ENCODE measurements at regions not wholly inside any gene's neighbourhood (a gene's known extent, or its start where the extent isn't known, plus 50 kb on each side); places are given as distances from the start of the nearest gene placed in this dataset.

GRCh38 chr14:99995700-99996356 is 69.4 kb upstream of the EVL start:
- peak; percentile 63 to 81 (median 78) for TF ChIP-seq CTCF (IDR thresholded peaks at IDR 0.05)
- TF ChIP-seq POLR2A (IDR thresholded peaks at IDR 0.05), result no peak
